NCI-H1417 treated with DMSO at 0.1 percent for 48 hours (cell line): ENCODE measurements at regions not wholly inside any gene's neighbourhood (a gene's known extent, or its start where the extent isn't known, plus 50 kb on each side); places are given as distances from the start of the nearest gene placed in this dataset.
A peak's percentile ranks its signal among the peaks of the same experiment; 100 is the strongest.

Experiments
- DNase-seq: peaks from one replicate; lab custom pipeline; 2025; lab: John Stamatoyannopoulos, UW

DNA sequence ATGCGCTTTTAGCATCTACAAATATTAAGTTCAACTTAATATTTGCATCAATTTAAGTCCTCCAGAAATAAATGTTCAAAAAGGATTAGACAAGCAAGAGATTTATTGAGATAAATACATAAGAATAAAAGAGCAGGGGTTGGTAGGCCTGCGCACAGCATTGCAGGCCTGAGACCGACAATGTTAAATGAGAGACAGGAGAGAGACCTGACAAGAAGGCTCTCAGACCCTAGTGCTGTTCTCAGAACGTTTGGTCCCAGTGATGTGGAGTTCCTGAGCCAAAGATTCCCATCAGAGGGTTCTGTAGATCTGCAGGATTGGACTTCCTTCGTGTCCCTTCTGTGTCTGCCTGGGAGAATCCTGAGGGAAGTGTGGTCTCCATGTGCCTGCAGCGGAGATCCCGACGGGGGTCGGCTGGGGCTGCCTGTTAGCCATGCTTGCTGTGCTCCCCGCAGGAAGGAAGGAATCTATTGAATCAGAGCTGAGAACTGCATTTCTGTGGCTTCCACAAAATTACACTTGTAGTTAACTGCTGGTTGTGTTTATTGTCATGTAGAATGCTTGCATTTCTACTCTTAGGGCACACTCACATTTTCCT, 369.9 kb upstream of the SLC10A2 start:
- DNase-seq: no peak

GRCh38 chr13:103431856-103432255, 365.6 kb upstream of the SLC10A2 start:
- DNase-seq: no peak

DNA sequence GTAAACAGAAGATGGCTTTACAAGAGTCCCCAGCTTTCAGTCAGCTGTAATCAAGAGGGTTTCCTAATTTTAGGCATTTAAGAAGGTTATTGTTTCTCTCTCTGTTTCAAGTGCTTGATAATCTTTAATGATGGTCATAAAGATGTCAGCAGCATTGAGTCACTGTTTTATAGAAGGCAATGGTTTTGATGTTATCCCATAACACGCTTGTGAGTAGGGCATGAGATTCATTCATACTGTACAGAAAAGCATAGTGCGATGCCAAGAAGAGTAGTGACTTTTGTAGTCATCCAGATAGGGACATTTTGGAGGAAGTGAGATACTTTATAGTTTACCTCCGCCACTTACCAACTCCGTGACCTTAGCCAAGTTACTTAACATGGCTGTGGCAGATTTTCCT, 364.2 kb upstream of the SLC10A2 start:
- DNase-seq: peak; percentile 22

DNA sequence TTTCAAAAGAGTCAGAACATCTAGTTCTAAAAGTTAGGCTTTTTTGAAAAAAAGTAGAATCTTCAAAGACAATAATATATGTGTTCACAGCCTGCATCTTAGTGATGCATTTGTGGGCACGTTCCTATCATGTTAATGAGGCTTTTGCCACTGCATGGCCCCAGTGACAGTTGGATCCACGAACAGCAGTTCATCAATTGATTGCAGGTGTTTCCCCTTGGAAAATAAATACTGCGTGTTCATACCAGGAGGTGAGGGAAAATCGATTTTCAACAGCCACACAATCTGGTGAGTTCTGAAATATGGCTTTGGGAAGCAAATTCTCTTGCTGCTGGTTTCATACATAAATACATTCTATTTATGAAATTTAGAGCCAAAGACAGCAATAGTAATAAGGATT, 343.8 kb upstream of the SLC10A2 start:
- DNase-seq: no peak

- no peak for DNase-seq
These were observed 340.8 kb upstream of the SLC10A2 start for GRCh38 chr13:103406967-103407366.

DNA sequence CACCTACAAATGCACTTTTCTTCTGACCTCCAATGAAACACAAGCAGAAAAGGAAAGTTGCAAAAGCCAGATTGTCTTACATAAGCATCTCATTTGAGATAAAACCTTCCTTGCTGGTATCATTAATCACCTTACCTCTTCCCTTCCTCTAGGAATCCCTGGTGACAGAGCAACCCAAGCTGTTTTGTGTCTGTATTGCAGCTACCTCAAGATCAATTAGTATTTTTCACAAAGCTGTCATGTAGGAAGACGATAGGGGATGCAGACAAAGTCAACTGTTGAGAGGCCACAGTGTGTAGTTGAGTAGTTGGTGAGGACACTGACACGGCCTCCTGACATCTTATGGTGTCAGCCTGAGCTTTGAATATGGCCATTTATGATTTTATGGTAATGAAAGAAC, 339.1 kb upstream of the SLC10A2 start:
- DNase-seq: no peak

- DNase-seq: no peak
These were observed 337.6 kb upstream of the SLC10A2 start for GRCh38 chr13:103403814-103404213.

DNA sequence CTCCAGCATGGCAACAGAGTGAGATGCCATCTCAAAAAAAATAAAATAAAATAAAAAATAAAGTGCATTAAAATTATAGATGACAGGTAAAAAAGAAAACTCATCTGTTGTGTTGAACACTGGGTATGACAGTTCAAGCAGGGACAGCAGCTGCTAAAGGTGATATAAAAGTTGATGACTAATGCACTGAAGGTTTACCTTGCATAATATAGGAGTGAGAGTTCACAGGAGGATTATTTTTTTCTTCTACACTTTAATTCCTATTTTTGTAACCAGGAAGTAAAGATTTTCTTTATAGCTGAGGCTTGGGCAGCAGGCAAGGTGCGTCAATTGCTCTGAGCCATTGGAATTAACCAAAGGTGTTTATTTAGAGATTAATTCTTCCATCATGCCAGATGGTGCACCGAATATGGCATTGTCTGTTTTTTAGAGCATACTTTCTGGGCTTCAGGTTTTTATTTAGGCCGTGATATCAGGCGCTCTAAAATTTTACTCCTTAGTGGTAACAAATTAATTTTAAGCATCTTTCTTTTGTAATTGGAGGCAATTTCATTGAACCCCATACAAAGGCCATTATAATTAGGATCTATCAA, 337.0 kb upstream of the SLC10A2 start:
- no peak for DNase-seq

- no peak for DNase-seq
These were observed 328.9 kb upstream of the SLC10A2 start for GRCh38 chr13:103395139-103395538.

- DNase-seq: no peak
These were observed 328.4 kb upstream of the SLC10A2 start for GRCh38 chr13:103394618-103395017.

DNA sequence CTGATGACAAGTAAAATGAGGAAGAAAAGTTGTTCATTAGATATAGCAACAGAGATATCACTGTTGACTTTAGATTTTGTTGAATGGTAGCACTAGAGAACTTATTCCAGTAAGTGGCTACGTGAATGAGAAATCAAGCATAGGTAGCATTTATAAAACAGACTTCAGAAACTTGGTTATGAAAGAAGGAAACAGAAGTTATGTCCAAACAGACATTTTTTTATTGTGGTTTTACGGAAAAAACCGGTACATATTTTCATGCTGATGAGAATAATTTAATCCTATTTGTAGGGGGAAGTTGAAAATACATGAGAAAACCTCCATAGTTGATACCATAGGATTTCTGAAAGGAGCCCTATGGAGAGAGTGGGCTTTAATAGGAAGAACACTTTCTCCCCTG, 325.7 kb upstream of the SLC10A2 start:
- no peak for DNase-seq

- DNase-seq: no peak
These were observed 322.6 kb upstream of the SLC10A2 start for GRCh38 chr13:103388839-103389238.

DNA sequence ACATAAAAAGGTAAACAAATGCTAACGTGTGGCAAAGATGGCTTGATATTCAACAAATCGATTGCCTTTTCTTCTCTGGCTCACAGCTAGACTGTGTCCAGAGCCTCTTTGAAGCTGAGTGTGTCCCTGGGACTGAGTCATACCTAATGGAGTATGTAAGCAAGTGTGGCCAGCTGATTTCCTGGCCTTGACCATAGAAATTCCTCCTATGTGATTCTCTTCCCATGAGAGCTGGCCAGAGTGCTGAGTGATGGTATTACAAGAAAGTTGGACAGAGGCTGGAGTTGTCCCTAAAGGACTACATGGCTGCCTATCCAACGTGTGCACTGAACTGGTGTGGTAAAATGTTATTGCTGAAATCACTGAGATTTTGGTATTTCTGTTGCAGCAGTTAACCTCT, 320.1 kb upstream of the SLC10A2 start:
- no peak for DNase-seq

- DNase-seq: no peak
These were observed 307.7 kb upstream of the SLC10A2 start for GRCh38 chr13:103373916-103374315.

- no peak for DNase-seq
These were observed 305.1 kb upstream of the SLC10A2 start for GRCh38 chr13:103371271-103371670.

GRCh38 chr13:103370790-103371189, 304.6 kb upstream of the SLC10A2 start:
- no peak for DNase-seq

- no peak for DNase-seq
These were observed 292.2 kb upstream of the SLC10A2 start for GRCh38 chr13:103358255-103358932.

- no peak for DNase-seq
These were observed 290.1 kb upstream of the SLC10A2 start for GRCh38 chr13:103356226-103356864.

DNA sequence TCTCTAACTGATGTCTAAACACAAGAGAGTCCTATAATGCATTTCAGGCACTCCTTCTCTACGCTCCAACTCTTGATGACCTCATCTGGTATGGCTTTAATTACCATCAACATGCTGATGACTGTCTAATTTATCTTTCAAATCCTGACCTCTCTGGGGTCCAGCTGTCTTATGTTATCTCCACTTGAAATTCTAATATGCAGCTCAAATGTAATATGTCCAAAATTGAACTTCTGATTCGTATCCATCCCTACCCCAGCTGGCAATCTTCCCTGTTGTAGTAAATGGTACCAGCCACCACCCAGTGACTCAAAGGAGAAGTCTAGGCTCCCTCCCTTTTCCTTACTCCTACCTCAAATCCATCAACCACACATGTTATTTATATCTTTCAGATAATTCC, 288.0 kb upstream of the SLC10A2 start:
- no peak for DNase-seq

DNA sequence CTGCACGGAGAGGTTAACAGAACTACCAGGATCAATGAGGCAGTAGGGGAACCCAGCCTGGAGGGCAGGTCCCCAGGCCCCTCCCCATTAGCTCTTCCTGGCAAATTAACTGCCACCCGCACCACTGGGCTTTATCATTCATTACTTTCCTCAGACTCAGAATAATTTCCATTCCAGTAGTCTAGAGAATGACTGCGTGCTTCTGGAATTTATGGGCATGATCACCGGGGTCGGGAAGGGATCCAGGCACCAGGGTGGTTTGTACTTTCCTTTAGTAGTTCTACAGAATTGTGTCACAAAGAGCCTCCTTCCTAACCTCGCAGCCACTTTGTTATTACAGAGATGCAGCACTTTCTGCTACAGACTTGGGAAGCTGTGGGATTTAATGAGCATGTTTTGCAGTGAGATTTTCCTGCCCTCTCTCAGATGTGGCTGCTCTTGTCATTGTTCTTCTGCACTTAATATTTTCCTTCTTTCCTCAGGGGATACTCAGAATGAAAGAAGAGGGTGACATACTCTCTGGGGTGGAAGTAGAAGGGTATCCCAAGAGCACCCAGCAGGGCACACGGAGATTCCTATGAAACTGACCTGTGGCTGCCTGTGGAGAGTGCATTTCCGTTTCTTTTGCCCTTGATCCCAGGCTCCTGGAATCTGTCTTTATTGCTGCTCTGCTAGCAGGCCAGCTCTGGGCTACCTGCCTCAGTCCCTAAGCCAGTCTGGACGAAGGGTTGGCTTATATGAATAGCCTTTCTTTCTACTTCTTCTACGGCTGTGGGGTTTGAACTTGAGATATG, 285.0 kb upstream of the SLC10A2 start:
- DNase-seq: no peak

DNA sequence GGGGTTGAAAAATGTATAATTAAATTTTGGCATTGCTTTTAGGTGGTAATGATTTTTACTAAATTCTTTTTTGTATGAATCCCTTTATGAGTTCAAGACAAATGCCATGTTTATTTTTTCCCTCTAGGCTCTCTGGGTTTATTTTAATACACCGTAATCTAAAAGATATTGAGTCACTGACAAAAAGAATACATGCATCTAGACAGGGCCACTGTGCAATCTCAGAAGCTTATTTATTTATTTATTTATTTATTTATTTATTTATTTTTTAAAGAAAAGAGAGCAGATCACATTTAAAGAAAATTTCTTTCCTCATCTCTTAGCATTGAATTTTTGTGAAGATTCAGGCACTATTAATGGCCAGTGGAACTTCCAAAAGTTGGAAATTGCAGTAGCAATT, 283.9 kb upstream of the SLC10A2 start:
- DNase-seq: no peak

GRCh38 chr13:103349211-103349980, 283.2 kb upstream of the SLC10A2 start:
- peak; percentile 30 for DNase-seq
